Endothelial cell of umbilical vein (primary cell): ENCODE measurements at regions not wholly inside any gene's neighbourhood (a gene's known extent, or its start where the extent isn't known, plus 50 kb on each side); places are given as distances from the start of the nearest gene placed in this dataset.

Source experiments
- BruUV-seq: library from RNA; stranded (reverse); fragments of 400-500 nt; replicated peaks from 2 replicates; lab custom pipeline; 2021; lab: Mats Ljungman, UMichigan
- CTCF ChIA-PET: fragments of 300-600, 350-600 bp; sonication (Branson Sonifier 250); formaldehyde crosslinking; loops from one replicate; lab custom pipeline; 2021; ENCODE audit warnings: antibody characterized with exemption, inconsistent platforms; lab: Charles Lee
- POLR2A ChIA-PET: fragments of 300-600, 350-600 bp; sonication (Branson Sonifier 250); formaldehyde crosslinking; loops from one replicate; lab custom pipeline; 2021; ENCODE audit warnings: antibody characterized with exemption, inconsistent platforms; lab: Charles Lee
- DNase-seq: peaks from one replicate; pipeline ENCODE4 v3.0.0-alpha.2; 2011; ENCODE audit warnings: low read depth, low spot score
- FAIRE-seq: peaks from 2 replicates; lab custom pipeline; 2011; peaks lifted over from hg19 to GRCh38; lab: Jason Lieb, UNC
- H2AFZ ChIP-seq: 2 replicates; pipeline ENCODE4 v1.6.0; 2012; ENCODE audit warnings: low read depth, low read length, control low read depth, inconsistent platforms
- H3K27ac ChIP-seq: 2 replicates; pipeline ENCODE4 v1.5.1; 2011; ENCODE audit warnings: low read depth, mild to moderate bottlenecking, control low read depth, low read length, moderate library complexity; ENCODE audit not compliant: insufficient read depth
- H3K27me3 ChIP-seq, 2 experiments: 2 replicates each; pipeline versions ENCODE4 v1.6.0 to v1.6.1; 2011; ENCODE audit warnings: low read length in 2 of 2, mixed read lengths in 1 of 2; ENCODE audit not compliant: control insufficient read depth in 2 of 2, insufficient read depth in 2 of 2
- H3K36me3 ChIP-seq, 2 experiments: 2 replicates in 1 of 2; 3 replicates in 1 of 2; pipeline ENCODE4 v1.5.1; 2011; ENCODE audit warnings: low read length in 2 of 2, mild to moderate bottlenecking in 1 of 2, moderate library complexity in 1 of 2; ENCODE audit not compliant: control insufficient read depth in 2 of 2, insufficient read depth in 2 of 2; ENCODE audit errors: extremely low read depth in 1 of 2
- H3K4me1 ChIP-seq: 3 replicates; pipeline ENCODE4 v1.5.1; 2011; ENCODE audit warnings: mild to moderate bottlenecking, low read length; ENCODE audit not compliant: control insufficient read depth, insufficient read depth; ENCODE audit errors: extremely low read depth
- H3K4me2 ChIP-seq: 2 replicates; pipeline ENCODE4 v1.6.1; 2011; ENCODE audit warnings: low read length, control low read depth, mixed read lengths; ENCODE audit not compliant: insufficient read depth
- H3K4me3 ChIP-seq, 3 experiments: fragments of 200-600 bp in 1 of 3; sonication (generic), shearing (Covaris generic) in 1 of 3; replicated peaks in 1 of 3; 2 replicates each; pipeline ENCODE4 v1.5.1; 2011 to 2016; ENCODE audit warnings: control low read depth in 3 of 3, low read length in 3 of 3, mild to moderate bottlenecking in 2 of 3, inconsistent platforms in 1 of 3, low read depth in 1 of 3, moderate library complexity in 1 of 3; ENCODE audit not compliant: insufficient read depth in 1 of 3
- H3K79me2 ChIP-seq: 2 replicates; pipeline ENCODE4 v1.6.0; 2012; ENCODE audit warnings: low read length, inconsistent platforms; ENCODE audit not compliant: control insufficient read depth, insufficient read depth
- H3K9ac ChIP-seq: replicated peaks from 2 replicates; pipeline ENCODE3; 2011; ENCODE audit warnings: low read length, control low read depth; ENCODE audit not compliant: insufficient read depth; ENCODE audit errors: extremely low read depth
- H3K9me1 ChIP-seq: replicated peaks from 3 replicates; pipeline ENCODE4 v1.6.0; 2011; ENCODE audit warnings: mild to moderate bottlenecking, low read length; ENCODE audit not compliant: control insufficient read depth, insufficient read depth; ENCODE audit errors: extremely low read depth
- H3K9me3 ChIP-seq: replicated peaks from 2 replicates; pipeline ENCODE4 v1.5.1; 2012; ENCODE audit warnings: low read length, inconsistent platforms; ENCODE audit not compliant: control insufficient read depth, insufficient read depth
- H4K20me1 ChIP-seq: replicated peaks from 2 replicates; pipeline ENCODE3; 2011; ENCODE audit warnings: mild to moderate bottlenecking, low read length; ENCODE audit not compliant: control insufficient read depth, insufficient read depth; ENCODE audit errors: extremely low read depth
- CTCF ChIP-seq, 2 donors: IDR thresholded peaks; 1 replicate in 1 of 2; 2 replicates in 1 of 2; pipeline ENCODE4 v1.5.1; 2011; ENCODE audit warnings: low read length in 2 of 2, mild to moderate bottlenecking in 2 of 2, moderate library complexity in 2 of 2, control low read depth in 1 of 2, inconsistent platforms in 1 of 2, low read depth in 1 of 2; ENCODE audit not compliant: insufficient read depth in 1 of 2; ENCODE audit errors: extremely low read depth in 1 of 2
- EZH2 ChIP-seq: IDR thresholded peaks from 2 replicates; pipeline ENCODE4 v1.6.1; 2012; ENCODE audit warnings: borderline replicate concordance, low read depth, mild to moderate bottlenecking, moderate library complexity, low read length, inconsistent platforms; ENCODE audit not compliant: severe bottlenecking
- FOS ChIP-seq: IDR thresholded peaks from 2 replicates; pipeline ENCODE4 v1.6.1; 2011; ENCODE audit warnings: mild to moderate bottlenecking, low read length, moderate library complexity, borderline replicate concordance; ENCODE audit not compliant: insufficient read depth
- GATA2 ChIP-seq: IDR thresholded peaks from 2 replicates; pipeline ENCODE4 v1.7.0; 2011; ENCODE audit warnings: low read depth, mild to moderate bottlenecking, moderate library complexity, mixed read lengths, low read length; ENCODE audit not compliant: insufficient read length, insufficient read depth
- JUN ChIP-seq: IDR thresholded peaks from 2 replicates; pipeline ENCODE4 v1.6.1; 2011; ENCODE audit warnings: borderline replicate concordance, low read depth; ENCODE audit not compliant: insufficient read length, insufficient read depth
- MYC ChIP-seq: IDR thresholded peaks from one replicate; pipeline ENCODE4 v1.6.1; 2011; ENCODE audit warnings: mild to moderate bottlenecking, low read depth, low read length
- POLR2A ChIP-seq: IDR thresholded peaks from 2 replicates; pipeline ENCODE4 v1.6.1; 2012; ENCODE audit warnings: low read depth, mild to moderate bottlenecking, control low read depth, low read length
- POLR2AphosphoS5 ChIP-seq: IDR thresholded peaks from 2 replicates; pipeline ENCODE4 v1.6.1; 2012; ENCODE audit warnings: low read depth, mild to moderate bottlenecking, control low read depth, low read length, moderate library complexity; ENCODE audit not compliant: insufficient read depth
- dilution Hi-C: fragments of 300-500 bp; cut with MboI; formaldehyde crosslinking; loops from one replicate; pipeline ENCODE4 v1.15.0; 2019; ENCODE audit warnings: low sequenced_read_pairs; ENCODE audit not compliant: extremely low pct_ligation_motif_present
- intact Hi-C: fragments of 100-400 bp; cut with micrococcal nuclease; formaldehyde crosslinking; loops from one replicate; pipeline ENCODE4 v1.10.0; 2022
- TF ChIP-seq, protein P1 (sequence below): IDR thresholded peaks from 2 replicates; pipeline ENCODE4 v1.6.1; 2011; ENCODE audit not compliant: insufficient read depth, insufficient read length

DNA sequence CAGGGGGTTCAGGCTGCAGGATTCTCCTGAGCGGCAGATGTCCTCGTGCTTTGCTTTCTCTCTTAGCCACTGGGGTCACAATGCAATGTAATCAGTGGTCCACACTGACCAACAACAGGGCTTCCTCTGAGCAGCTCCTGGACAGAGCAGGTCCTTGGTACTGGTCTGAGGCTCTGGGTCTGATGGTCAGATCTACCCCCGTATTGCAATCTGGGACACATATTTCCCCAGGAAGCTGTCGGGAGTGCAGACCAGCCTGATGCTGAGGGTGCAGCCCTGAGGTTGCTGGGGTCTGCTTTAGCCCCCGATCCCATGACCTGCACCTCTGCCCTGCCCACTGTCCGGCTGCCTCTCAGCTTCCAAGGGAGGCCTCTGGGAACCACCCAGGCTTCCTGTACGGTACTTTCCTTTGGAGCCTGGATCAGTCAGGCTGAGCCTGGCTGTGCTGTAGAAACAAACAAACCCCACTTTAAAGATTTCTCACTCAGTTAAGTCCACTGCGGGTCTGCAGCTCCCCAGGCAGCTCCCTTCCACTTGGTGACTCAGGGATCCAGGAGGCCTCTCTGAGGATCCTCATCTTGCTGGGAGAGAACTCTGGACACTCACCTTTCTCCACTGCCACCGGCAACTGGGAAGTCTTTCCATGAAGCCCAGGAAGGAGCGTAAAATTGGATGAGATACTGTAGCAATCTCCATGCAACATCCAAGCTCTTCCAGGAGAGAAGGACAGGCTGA is 1046.6 kb downstream of the TBC1D22A start:
- H4K20me1 ChIP-seq = no peaks in the 10 kb centered on the region
- H3K9ac ChIP-seq = no peak overlapping the region
- dilution Hi-C loops = no loop called here
- H3K9me3 ChIP-seq = peaks cover 9% of the 10 kb centered on the region
- no peak for DNase-seq
- no peaks in the 10 kb centered on the region for H3K9me1 ChIP-seq
- no peaks in the 10 kb centered on the region for H3K79me2 ChIP-seq
- intact Hi-C loops = no loop called here
- no peak for FAIRE-seq
- no peaks in the 10 kb centered on the region for H3K27me3 ChIP-seq
- no peak overlapping the region for H3K27ac ChIP-seq
- H3K36me3 ChIP-seq = no peaks in the 10 kb centered on the region
- H3K4me3 ChIP-seq = no peak overlapping the region
- no TSS peak for BruUV-seq
- H2AFZ ChIP-seq = no peak overlapping the region
- no peaks in the 10 kb centered on the region for H3K4me1 ChIP-seq
- no peak overlapping the region for H3K4me2 ChIP-seq
- CTCF ChIA-PET = no interaction called here
- POLR2A ChIA-PET = no interaction called here
- no peak for TF ChIP-seq GATA2
- TF ChIP-seq CTCF (IDR thresholded peaks at IDR 0.05; ENCODE audit: extremely low read depth in 1 of 2, insufficient read depth in 1 of 2, low read depth in 1 of 2, low read length in 2 of 2) = no peak
- no peak for TF ChIP-seq MYC
- no peak for TF ChIP-seq JUN
- TF ChIP-seq, protein P1, sequence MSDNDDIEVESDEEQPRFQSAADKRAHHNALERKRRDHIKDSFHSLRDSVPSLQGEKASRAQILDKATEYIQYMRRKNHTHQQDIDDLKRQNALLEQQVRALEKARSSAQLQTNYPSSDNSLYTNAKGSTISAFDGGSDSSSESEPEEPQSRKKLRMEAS = no peak
- TF ChIP-seq EZH2 = no peak
- TF ChIP-seq POLR2A = no peak
- TF ChIP-seq FOS = no peak
- TF ChIP-seq POLR2AphosphoS5 = no peak
